Activated CD8-positive, alpha-beta T cell treated with anti-CD3 and anti-CD28 coated beads for 36 hours (primary cell): ENCODE measurements at regions not wholly inside any gene's neighbourhood (a gene's known extent, or its start where the extent isn't known, plus 50 kb on each side); places are given as distances from the start of the nearest gene placed in this dataset.

Source experiments
- ATAC-seq: fragments of 200-7000 bp; cut with Tn5 transposase; one replicate; pipeline ENCODE4 v1.10.0; 2021; ENCODE audit warnings: mild to moderate bottlenecking, moderate library complexity
- CTCF ChIA-PET: fragments of 350-600 bp; sonication (Branson Sonifier 250); formaldehyde crosslinking; loops from one replicate; lab custom pipeline; 2021; ENCODE audit warnings: antibody characterized with exemption; lab: Charles Lee
- POLR2A ChIA-PET: fragments of 350-600 bp; sonication (Branson Sonifier 250); formaldehyde crosslinking; loops from one replicate; lab custom pipeline; 2021; ENCODE audit warnings: antibody characterized with exemption; lab: Charles Lee
- DNase-seq: peaks from one replicate; pipeline ENCODE4 v3.0.0-alpha.2; 2020
- H3K27ac Mint-ChIP-seq: one replicate; pipeline ENCODE4 v1.8.0; 2021; ENCODE audit warnings: mild to moderate bottlenecking, mixed read lengths
- H3K27me3 Mint-ChIP-seq: one replicate; pipeline ENCODE4 v1.8.0; 2021; ENCODE audit warnings: mixed read lengths
- H3K36me3 Mint-ChIP-seq: one replicate; pipeline ENCODE4 v1.8.0; 2021; ENCODE audit warnings: low read depth, mixed read lengths
- H3K4me1 Mint-ChIP-seq: one replicate; pipeline ENCODE4 v1.8.0; 2021; ENCODE audit warnings: low read depth, mixed read lengths
- H3K4me3 Mint-ChIP-seq: one replicate; pipeline ENCODE4 v1.8.0; 2021; ENCODE audit warnings: mild to moderate bottlenecking, moderate library complexity, mixed read lengths
- H3K9me3 Mint-ChIP-seq: one replicate; pipeline ENCODE4 v1.8.0; 2021; ENCODE audit warnings: mixed read lengths
- CTCF ChIP-seq: fragments of 200-600 bp; IDR thresholded peaks from one replicate; pipeline ENCODE4 v1.8.0; 2022; ENCODE audit warnings: antibody characterized with exemption, mild to moderate bottlenecking
- intact Hi-C: fragments of 100-400 bp; cut with micrococcal nuclease; formaldehyde crosslinking; loops from one replicate; pipeline ENCODE4 v1.10.0; 2022

DNA sequence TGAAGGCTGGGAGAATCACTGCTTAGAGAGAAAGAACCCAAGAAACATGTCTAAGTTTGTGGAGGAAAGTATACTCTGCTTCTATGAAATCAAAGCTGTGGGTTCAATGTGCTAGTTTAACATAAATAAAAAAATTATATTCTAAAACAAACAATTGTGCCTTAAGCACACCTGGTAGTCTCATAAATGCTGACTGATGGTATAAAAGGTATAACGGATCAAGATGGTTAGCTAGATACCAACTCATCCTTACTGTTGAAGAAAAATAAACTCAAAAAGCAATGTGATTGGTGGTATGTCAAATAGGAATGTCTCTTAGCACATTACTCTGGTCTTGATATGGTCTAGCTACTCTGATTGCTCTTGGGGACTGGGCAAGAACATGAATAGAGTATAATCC lies 117.8 kb downstream of the SLC41A2 start:
- ChIA-PET POLR2A (interaction anchor here (0.6 kb wide), 1 partner anchor 46 kb away, joined by 3 read pairs; no protein-coding TSS in a partner anchor), CTCF (interaction anchor here (1.6 kb wide), 1 partner anchor 458 kb away, joined by 3 read pairs; no protein-coding TSS in a partner anchor)
- Mint-ChIP-seq H3K27me3 (no peaks in the 10 kb centered on the region), H3K9me3 (no peaks in the 10 kb centered on the region), H3K27ac (no peak overlapping the region), H3K36me3 (no peaks in the 10 kb centered on the region), H3K4me3 (no peak overlapping the region), H3K4me1 (no peaks in the 10 kb centered on the region)
- no peak for TF ChIP-seq CTCF
- DNase-seq (no peak), ATAC-seq (no peak)
- intact Hi-C loops: no loop called here

DNA sequence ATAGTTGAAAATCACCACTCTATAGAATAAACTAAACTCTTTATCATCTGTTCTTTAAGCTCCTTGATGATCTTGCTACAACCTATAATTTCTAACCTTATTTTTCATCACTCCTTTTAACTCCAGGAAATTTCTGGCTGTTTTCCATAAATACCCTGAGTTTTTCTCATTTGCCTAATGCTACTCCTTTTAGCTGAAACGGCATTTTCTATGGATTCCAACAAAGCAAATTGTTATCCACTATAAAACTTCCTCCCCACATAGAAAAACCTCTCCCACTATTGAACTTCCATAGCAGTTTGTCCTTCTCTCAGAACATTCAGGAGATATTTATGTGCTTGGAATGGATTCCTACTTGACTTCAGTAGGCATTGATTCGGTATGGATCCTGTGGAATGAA lies 122.8 kb downstream of the SLC41A2 start:
- intact Hi-C loops: no loop called here
- ChIA-PET CTCF (interaction anchor here (4.3 kb wide), 1 partner anchor 453 kb away, joined by 25 read pairs; no protein-coding TSS in a partner anchor), POLR2A (interaction anchor here (0.6 to 1.4 kb wide), 2 partner anchors 11 to 150 kb away, joined by 3 read pairs; no protein-coding TSS in a partner anchor)
- no peak overlapping the region for H3K27ac Mint-ChIP-seq
- no peaks in the 10 kb centered on the region for H3K27me3 Mint-ChIP-seq
- no peaks in the 10 kb centered on the region for H3K9me3 Mint-ChIP-seq
- H3K4me1 Mint-ChIP-seq: no peaks in the 10 kb centered on the region
- no peak overlapping the region for H3K4me3 Mint-ChIP-seq
- ATAC-seq (no peak), DNase-seq (no peak)
- no peaks in the 10 kb centered on the region for H3K36me3 Mint-ChIP-seq
- TF ChIP-seq CTCF: no peak

GRCh38 chr12:104834607-104835006 lies 123.5 kb downstream of the SLC41A2 start:
- ATAC-seq (no peak), DNase-seq (no peak)
- Mint-ChIP-seq H3K27me3 (no peaks in the 10 kb centered on the region), H3K36me3 (no peaks in the 10 kb centered on the region), H3K9me3 (no peaks in the 10 kb centered on the region), H3K27ac (no peak overlapping the region), H3K4me1 (no peaks in the 10 kb centered on the region), H3K4me3 (no peak overlapping the region)
- POLR2A ChIA-PET: no interaction called here
- TF ChIP-seq CTCF: no peak
- intact Hi-C loops: no loop called here
- CTCF ChIA-PET: interaction anchor here (0.9 to 4.3 kb wide), 2 partner anchors 219 to 452 kb away, joined by 4 to 25 read pairs; no protein-coding TSS in a partner anchor

- POLR2A ChIA-PET: no interaction called here
Measured at GRCh38 chr12:104833756-104834155, 124.3 kb downstream of the SLC41A2 start.

More at GRCh38 chr12:104833756-104834155, 124.3 kb downstream of the SLC41A2 start:
- TF ChIP-seq CTCF: no peak
- Mint-ChIP-seq H3K36me3 (no peaks in the 10 kb centered on the region), H3K27me3 (no peaks in the 10 kb centered on the region), H3K27ac (no peak overlapping the region), H3K4me1 (no peaks in the 10 kb centered on the region), H3K9me3 (no peaks in the 10 kb centered on the region), H3K4me3 (no peak overlapping the region)
- ATAC-seq (no peak), DNase-seq (no peak)
- CTCF ChIA-PET: interaction anchor here (0.9 to 4.3 kb wide), 4 partner anchors 43 to 452 kb away, joined by 3 to 25 read pairs (median 4); no protein-coding TSS in a partner anchor
- intact Hi-C loops: no loop called here
